ENCODE measurements at regions not wholly inside any gene's neighbourhood (a gene's known extent, or its start where the extent isn't known, plus 50 kb on each side); places are given as distances from the start of the nearest gene placed in this dataset.

GRCh38 chr1:55700359-55701130, 485.4 kb upstream of the USP24 start:
- no peaks in the 10 kb centered on the region for H3K27me3 ChIP-seq
- TF ChIP-seq CTCF (IDR thresholded peaks at IDR 0.05): no peak
- TF ChIP-seq POLR2AphosphoS5 (IDR thresholded peaks at IDR 0.05): peak in 1 of 2 donors; percentile 67
- no peak overlapping the region for H3K4me3 ChIP-seq
- DNase-seq (ENCODE audit: extremely low spot score): no peak
- intact Hi-C loops (cut with DNase I): no loop called here
- peaks cover 3 to 56% (median 38%) of the 10 kb centered on the region in 4 donors for H3K4me1 ChIP-seq
- peak overlapping the region in 2 of 4 donors; percentile 44 to 51 for H3K27ac ChIP-seq (replicated peaks in 1 of 4)
- H3K36me3 ChIP-seq: no peaks in the 10 kb centered on the region
- no peaks in the 10 kb centered on the region for H3K9me3 ChIP-seq
- 44% methylated on average over 2 of the region's 2 CpGs for WGBS

- H3K4me1 ChIP-seq: peaks cover 12 to 67% (median 48%) of the 10 kb centered on the region in 4 donors
- no peaks in the 10 kb centered on the region for H3K27me3 ChIP-seq
- DNase-seq (ENCODE audit: extremely low spot score): no peak
- WGBS: 65% methylated on average over 2 of the region's 2 CpGs
- no peaks in the 10 kb centered on the region for H3K9me3 ChIP-seq
- H3K27ac ChIP-seq (replicated peaks in 1 of 4): no peak overlapping the region
- H3K36me3 ChIP-seq: no peaks in the 10 kb centered on the region
- TF ChIP-seq POLR2A (IDR thresholded peaks at IDR 0.05; ENCODE audit: low read depth) (no peak), CTCF (IDR thresholded peaks at IDR 0.05) (no peak), POLR2AphosphoS5 (IDR thresholded peaks at IDR 0.05) (no peak), EP300 (IDR thresholded peaks at IDR 0.05) (no peak)
- intact Hi-C loops (cut with DNase I): no loop called here
- H3K4me3 ChIP-seq: no peak overlapping the region
These were observed 484.1 kb upstream of the USP24 start for GRCh38 chr1:55699228-55699627.

GRCh38 chr1:55697997-55698535, 482.9 kb upstream of the USP24 start:
- Histone ChIP-seq H3K27me3 (no peaks in the 10 kb centered on the region), H3K9me3 (no peaks in the 10 kb centered on the region), H3K36me3 (no peaks in the 10 kb centered on the region), H3K4me3 (no peak overlapping the region), H3K27ac (replicated peaks in 1 of 4) (no peak overlapping the region), H3K4me1 (peaks cover 12 to 56% (median 37%) of the 10 kb centered on the region in 4 donors)
- no peak for DNase-seq (ENCODE audit: extremely low spot score)
- intact Hi-C loops (cut with DNase I): no loop called here
- WGBS: over 99% methylated on average over 4 of the region's 4 CpGs
- TF ChIP-seq EP300 (IDR thresholded peaks at IDR 0.05) (no peak), POLR2AphosphoS5 (IDR thresholded peaks at IDR 0.05) (no peak), POLR2A (IDR thresholded peaks at IDR 0.05; ENCODE audit: low read depth) (no peak), CTCF (IDR thresholded peaks at IDR 0.05) (no peak)

GRCh38 chr1:55696891-55697290, 481.7 kb upstream of the USP24 start:
- TF ChIP-seq POLR2A (IDR thresholded peaks at IDR 0.05; ENCODE audit: low read depth) (no peak), EP300 (IDR thresholded peaks at IDR 0.05) (no peak), POLR2AphosphoS5 (IDR thresholded peaks at IDR 0.05) (no peak), CTCF (IDR thresholded peaks at IDR 0.05) (no peak)
- H3K36me3 ChIP-seq: no peaks in the 10 kb centered on the region
- no peaks in the 10 kb centered on the region for H3K27me3 ChIP-seq
- DNase-seq (ENCODE audit: extremely low spot score): no peak
- H3K4me3 ChIP-seq: no peak overlapping the region
- peaks cover 12 to 49% (median 37%) of the 10 kb centered on the region in 4 donors for H3K4me1 ChIP-seq
- no peaks in the 10 kb centered on the region for H3K9me3 ChIP-seq
- 96% methylated on average over 2 of the region's 2 CpGs for WGBS
- peak overlapping the region in 2 of 4 donors; percentile 31 to 42 for H3K27ac ChIP-seq (replicated peaks in 1 of 4)
- intact Hi-C loops (cut with DNase I): no loop called here
